ENCODE measurements at regions not wholly inside any gene's neighbourhood (a gene's known extent, or its start where the extent isn't known, plus 50 kb on each side); places are given as distances from the start of the nearest gene placed in this dataset.

DNA sequence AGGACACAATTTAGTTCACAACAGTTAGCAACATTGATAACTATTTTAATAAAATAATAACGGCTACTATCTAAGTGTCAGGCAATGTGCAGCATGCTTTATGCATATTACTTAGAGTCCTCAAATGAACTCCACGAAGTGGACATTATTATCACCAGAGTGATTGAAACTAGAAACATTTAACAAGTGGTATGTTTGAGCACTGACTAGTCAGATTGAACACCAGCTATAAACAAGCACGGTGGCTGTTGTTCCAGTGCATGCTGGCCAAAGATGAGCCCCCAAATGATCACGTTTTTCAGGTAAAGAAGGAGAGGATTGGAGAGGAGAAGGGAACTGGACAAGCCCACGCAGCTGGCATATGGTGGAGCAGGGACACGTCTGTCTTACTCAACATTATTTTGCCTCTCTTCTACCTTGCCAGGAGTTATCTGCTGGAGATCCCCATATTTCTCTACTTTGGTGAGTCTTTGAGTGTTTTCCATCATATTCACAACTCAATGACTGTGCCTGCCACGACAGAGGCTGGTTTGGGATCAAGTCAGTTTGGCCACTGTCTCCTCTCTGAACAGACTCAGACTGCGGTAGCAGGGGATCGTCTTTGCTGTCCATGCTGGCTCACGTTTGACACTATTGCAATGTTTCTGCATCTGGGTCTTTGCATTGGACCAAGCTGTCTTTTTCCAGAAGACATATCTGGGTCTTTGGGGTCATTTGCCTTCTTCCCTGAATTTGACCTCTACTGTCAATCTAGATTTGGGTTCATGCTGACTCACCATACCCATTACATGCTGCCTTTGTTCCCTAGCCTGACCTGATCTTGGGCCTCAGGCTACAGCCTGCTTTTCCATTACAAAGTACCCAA lies 66.0 kb upstream of the ACSL3 start:
- WGBS, 2 donors (ENCODE audit: low coverage in 1 of 2) = 78 to 87% methylated on average over 3 to 10 of the region's 10 CpGs
- H3K4me1 ChIP-seq = peaks cover 15 to 39% (median 28%) of the 10 kb centered on the region in 4 donors
- no peaks in the 10 kb centered on the region for H3K9me3 ChIP-seq
- H3K4me3 ChIP-seq = no peak overlapping the region
- H3K27ac ChIP-seq = no peak overlapping the region
- in situ Hi-C loops (cut with MboI; ENCODE audit: low pct_ligation_motif_present in 1 of 4, low pct_unique_long_range_greater_than_20kb in 1 of 4, low sequenced_read_pairs in 3 of 4) = no loop called here
- TF ChIP-seq POLR2AphosphoS5 (IDR thresholded peaks at IDR 0.05) (no peak), EP300 (IDR thresholded peaks at IDR 0.05; ENCODE audit: low read depth) (no peak), POLR2A (IDR thresholded peaks at IDR 0.05) (no peak)
- DNase-seq = no peak
- no peaks in the 10 kb centered on the region for H3K36me3 ChIP-seq
- H3K27me3 ChIP-seq = no peaks in the 10 kb centered on the region
- intact Hi-C loops (cut with DNase I; ENCODE audit: low total_unique reads) = no loop called here

DNA sequence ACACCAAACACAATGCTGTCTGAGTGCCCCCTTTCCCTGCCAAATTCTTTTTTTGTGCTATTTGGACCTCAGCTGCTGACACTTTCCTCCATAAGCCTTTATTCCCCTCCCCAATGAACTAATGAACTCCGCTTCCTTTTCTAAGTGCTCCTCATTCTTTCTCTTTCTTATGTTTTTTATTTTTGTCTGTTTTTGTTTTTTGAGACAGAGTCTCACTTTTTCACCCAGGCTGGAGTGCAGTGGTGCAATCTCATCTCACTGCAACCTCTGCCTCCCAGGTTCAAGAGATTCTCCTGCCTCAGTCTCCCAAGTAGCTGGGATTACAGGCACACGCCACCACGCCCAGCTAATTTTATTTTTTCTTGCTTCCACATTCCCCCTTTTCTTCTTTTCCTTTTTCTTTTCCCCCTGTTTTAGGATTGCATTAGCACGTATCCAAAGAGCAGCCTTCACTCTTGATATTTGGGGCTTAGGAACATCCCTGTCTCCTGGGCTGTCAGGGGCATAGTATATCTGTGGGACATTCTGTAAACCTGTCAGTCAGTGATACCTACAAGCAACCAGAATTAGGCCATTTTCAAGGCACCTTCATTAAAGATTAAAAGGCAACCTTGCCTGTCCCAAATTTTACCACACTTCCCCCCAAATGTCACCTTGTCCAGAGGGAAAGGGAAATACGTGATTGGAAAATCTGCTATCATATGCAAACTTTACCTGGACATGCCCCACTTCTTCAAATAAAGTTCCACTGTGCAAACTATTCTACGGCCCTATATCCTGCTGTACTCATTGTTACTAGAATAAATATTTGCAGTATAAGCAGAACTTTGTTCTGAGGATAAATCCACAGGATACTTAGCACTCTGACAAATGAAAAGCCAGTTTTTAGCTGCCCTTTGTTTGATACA lies 65.1 kb upstream of the ACSL3 start:
- DNase-seq = no peak
- Histone ChIP-seq H3K27ac (peak overlapping the region; percentile 47 to 78 (median 54)), H3K4me3 (no peak overlapping the region), H3K27me3 (no peaks in the 10 kb centered on the region), H3K9me3 (no peaks in the 10 kb centered on the region), H3K4me1 (peaks cover 15 to 38% (median 28%) of the 10 kb centered on the region in 4 donors), H3K36me3 (no peaks in the 10 kb centered on the region)
- WGBS, 2 donors (ENCODE audit: low coverage in 1 of 2) = 54 to 65% methylated on average over 6 of the region's 6 CpGs
- TF ChIP-seq POLR2AphosphoS5 (IDR thresholded peaks at IDR 0.05) = no peak
- no peak for TF ChIP-seq EP300 (IDR thresholded peaks at IDR 0.05; ENCODE audit: low read depth)
- TF ChIP-seq CTCF (IDR thresholded peaks at IDR 0.05) = no peak
- TF ChIP-seq POLR2A (IDR thresholded peaks at IDR 0.05) = no peak
- in situ Hi-C loops (cut with MboI; ENCODE audit: low pct_ligation_motif_present in 1 of 4, low pct_unique_long_range_greater_than_20kb in 1 of 4, low sequenced_read_pairs in 3 of 4) = no loop called here
- intact Hi-C loops (cut with DNase I; ENCODE audit: low total_unique reads) = no loop called here

GRCh38 chr2:222796413-222797103 lies 64.3 kb upstream of the ACSL3 start:
- in situ Hi-C loops (cut with MboI; ENCODE audit: low pct_ligation_motif_present in 1 of 4, low pct_unique_long_range_greater_than_20kb in 1 of 4, low sequenced_read_pairs in 3 of 4) = no loop called here
- Histone ChIP-seq H3K27ac (peak overlapping the region; percentile 37 to 78 (median 54)), H3K9me3 (no peaks in the 10 kb centered on the region), H3K4me3 (no peak overlapping the region), H3K36me3 (no peaks in the 10 kb centered on the region), H3K4me1 (peaks cover 15 to 38% (median 28%) of the 10 kb centered on the region in 4 donors), H3K27me3 (no peaks in the 10 kb centered on the region)
- TF ChIP-seq CTCF (IDR thresholded peaks at IDR 0.05) (no peak), POLR2AphosphoS5 (IDR thresholded peaks at IDR 0.05) (no peak), EP300 (IDR thresholded peaks at IDR 0.05; ENCODE audit: low read depth) (no peak), POLR2A (IDR thresholded peaks at IDR 0.05) (no peak)
- 23 to 75% methylated on average over 2 to 5 of the region's 5 CpGs for WGBS, 2 donors (ENCODE audit: low coverage in 1 of 2)
- intact Hi-C loops (cut with DNase I; ENCODE audit: low total_unique reads) = no loop called here
- no peak for DNase-seq

DNA sequence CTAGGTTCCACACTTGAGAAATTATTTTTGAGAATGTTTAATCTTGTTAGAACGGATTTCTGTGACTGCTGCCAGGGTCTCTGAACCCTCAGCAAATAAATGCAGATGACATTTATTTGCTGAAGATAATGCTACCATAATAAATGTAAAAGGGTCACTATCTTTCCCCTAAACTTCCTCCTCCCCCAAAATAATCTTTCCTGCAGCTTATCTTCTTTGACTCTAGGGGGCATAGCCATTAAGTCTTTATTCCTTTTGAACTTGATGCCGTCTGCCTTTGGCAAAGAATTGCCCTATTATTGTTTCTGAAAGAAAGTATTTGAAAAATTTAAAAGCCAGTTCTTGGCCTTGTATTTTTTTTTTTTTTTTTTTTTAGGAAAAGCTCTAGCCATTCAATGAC lies 63.6 kb upstream of the ACSL3 start:
- Histone ChIP-seq H3K4me3 (no peak overlapping the region), H3K27ac (peak overlapping the region; percentile 37 to 78 (median 54)), H3K27me3 (no peaks in the 10 kb centered on the region), H3K36me3 (no peaks in the 10 kb centered on the region), H3K4me1 (peaks cover 15 to 38% (median 28%) of the 10 kb centered on the region in 4 donors), H3K9me3 (no peaks in the 10 kb centered on the region)
- WGBS, 2 donors (ENCODE audit: low coverage in 1 of 2) = 12 to 20% methylated on average over 2 of the region's 2 CpGs
- intact Hi-C loops (cut with DNase I; ENCODE audit: low total_unique reads) (no loop called here), in situ Hi-C loops (cut with MboI; ENCODE audit: low pct_ligation_motif_present in 1 of 4, low pct_unique_long_range_greater_than_20kb in 1 of 4, low sequenced_read_pairs in 3 of 4) (no loop called here)
- no peak for DNase-seq
- TF ChIP-seq EP300 (IDR thresholded peaks at IDR 0.05; ENCODE audit: low read depth) = no peak
- TF ChIP-seq CTCF (IDR thresholded peaks at IDR 0.05) = peak; percentile 20 to 41 (median 22)
